SK-N-SH (cell line): ENCODE measurements at regions not wholly inside any gene's neighbourhood (a gene's known extent, or its start where the extent isn't known, plus 50 kb on each side); places are given as distances from the start of the nearest gene placed in this dataset.

Experiments
- CTCF ChIA-PET: fragments of 300-600, 350-600 bp; formaldehyde crosslinking; extraction: SDS; loops from one replicate; lab custom pipeline; 2021; lab: Yijun Ruan, JAX
- POLR2A ChIA-PET: fragments of 350-600 bp; sonication (Branson Sonifier 250); formaldehyde crosslinking; extraction: SDS; loops from one replicate; lab custom pipeline; 2020; ENCODE audit warnings: antibody characterized with exemption, inconsistent platforms; lab: Yijun Ruan, JAX
- DNase-seq: peaks from one replicate; pipeline ENCODE4 v3.0.0; 2012
- H2AFZ ChIP-seq: fragments of 200-600 bp; sonication (generic); 2 replicates; pipeline ENCODE4 v1.8.1; 2016; ENCODE audit warnings: antibody characterized with exemption, mild to moderate bottlenecking, low read depth
- H3F3A ChIP-seq: fragments of 200-600 bp; sonication (generic); replicated peaks from 2 replicates; pipeline ENCODE3; 2016; ENCODE audit warnings: antibody characterized with exemption, mild to moderate bottlenecking; ENCODE audit not compliant: insufficient read depth
- H3K27ac ChIP-seq, 2 experiments: fragments of 200-500 bp in 1 of 2; fragments of 200-600 bp in 1 of 2; sonication (Bioruptor generic) in 1 of 2; sonication (generic), shearing (Covaris generic) in 1 of 2; 2 replicates each; pipeline versions ENCODE4 v1.5.1 to v1.6.1; 2014 to 2016; ENCODE audit warnings: low read depth in 2 of 2, inconsistent platforms in 1 of 2, low read length in 1 of 2, mild to moderate bottlenecking in 1 of 2, mixed read lengths in 1 of 2
- H3K27me3 ChIP-seq: fragments of 200-600 bp; sonication (generic), shearing (Covaris generic); 2 replicates; pipeline ENCODE4 v1.6.1; 2016; ENCODE audit warnings: mixed run types; ENCODE audit not compliant: insufficient read depth
- H3K36me3 ChIP-seq, 2 experiments: fragments of 200-500 bp in 1 of 2; fragments of 200-600 bp in 1 of 2; sonication (Bioruptor generic) in 1 of 2; sonication (generic) in 1 of 2; replicated peaks in 1 of 2; 2 replicates each; pipeline versions ENCODE3 to v1.5.1; 2014 to 2016; ENCODE audit warnings: low read length in 1 of 2, mild to moderate bottlenecking in 1 of 2; ENCODE audit not compliant: insufficient read depth in 2 of 2, control insufficient read depth in 1 of 2
- H3K4me1 ChIP-seq, 2 experiments: fragments of 200-500 bp in 1 of 2; fragments of 200-600 bp in 1 of 2; sonication (Bioruptor generic) in 1 of 2; sonication (generic), shearing (Covaris generic) in 1 of 2; 2 replicates each; pipeline versions ENCODE4 v1.5.1 to v1.6.1; 2014 to 2016; ENCODE audit warnings: low read depth in 1 of 2, low read length in 1 of 2, mixed run types in 1 of 2; ENCODE audit not compliant: insufficient read depth in 2 of 2, control insufficient read depth in 1 of 2
- H3K4me2 ChIP-seq: fragments of 200-600 bp; sonication (generic), shearing (Covaris generic); 2 replicates; pipeline ENCODE4 v1.6.1; 2017; ENCODE audit warnings: mixed run types
- H3K4me3 ChIP-seq, 2 experiments: fragments of 200-500 bp in 1 of 2; fragments of 200-600 bp in 1 of 2; sonication (Bioruptor generic) in 1 of 2; sonication (generic), shearing (Covaris generic) in 1 of 2; 2 replicates each; pipeline versions ENCODE4 v1.5.1 to v1.8.1; 2014 to 2016; ENCODE audit warnings: low read depth in 2 of 2, inconsistent platforms in 1 of 2, low read length in 1 of 2, mild to moderate bottlenecking in 1 of 2, mixed read lengths in 1 of 2, moderate library complexity in 1 of 2
- H3K79me2 ChIP-seq: fragments of 200-600 bp; sonication (generic); 2 replicates; pipeline ENCODE4 v1.8.1; 2017; ENCODE audit warnings: mild to moderate bottlenecking; ENCODE audit not compliant: insufficient read depth
- H3K9ac ChIP-seq: fragments of 200-600 bp; sonication (generic); 2 replicates; pipeline ENCODE4 v1.6.1; 2017; ENCODE audit warnings: mixed run types
- H3K9me2 ChIP-seq: fragments of 200-600 bp; sonication (generic); 2 replicates; pipeline ENCODE4 v1.6.1; 2017; ENCODE audit warnings: mixed run types
- H3K9me3 ChIP-seq: fragments of 200-600 bp; sonication (generic); 2 replicates; pipeline ENCODE4 v1.6.1; 2017; ENCODE audit warnings: mixed run types, mild to moderate bottlenecking, moderate library complexity
- H4K20me1 ChIP-seq: fragments of 200-600 bp; sonication (generic); 2 replicates; pipeline ENCODE4 v1.6.1; 2017; ENCODE audit warnings: mild to moderate bottlenecking, mixed run types; ENCODE audit not compliant: insufficient read depth
- CHD2 ChIP-seq: fragments of 150-350 bp; IDR thresholded peaks from 2 replicates; pipeline ENCODE4 v1.6.1; 2018; ENCODE audit warnings: low read length; ENCODE audit not compliant: partially characterized antibody
- ELF1 ChIP-seq: IDR thresholded peaks from 2 replicates; pipeline ENCODE4 v1.4.0; 2012
- EP300 ChIP-seq, 2 experiments: IDR thresholded peaks; 2 replicates each; pipeline versions ENCODE4 v1.4.0 to v1.6.1; 2012; ENCODE audit warnings: borderline replicate concordance in 1 of 2, low read depth in 1 of 2, low read length in 1 of 2
- FOSL2 ChIP-seq: IDR thresholded peaks from 2 replicates; pipeline ENCODE4 v1.4.0; 2012; ENCODE audit warnings: low read depth, mild to moderate bottlenecking, moderate library complexity, borderline replicate concordance
- NRF1 ChIP-seq: IDR thresholded peaks from 2 replicates; pipeline ENCODE4 v1.6.1; 2012; ENCODE audit warnings: low read depth, mild to moderate bottlenecking, low read length
- POLR2AphosphoS5 ChIP-seq: IDR thresholded peaks from 2 replicates; pipeline ENCODE4 v1.6.1; 2012; ENCODE audit warnings: low read depth, low read length
- REST ChIP-seq: IDR thresholded peaks from 2 replicates; pipeline ENCODE4 v1.6.1; 2012; ENCODE audit warnings: mild to moderate bottlenecking, low read depth, low read length, moderate library complexity
- RFX5 ChIP-seq: IDR thresholded peaks from 2 replicates; pipeline ENCODE4 v1.6.1; 2012; ENCODE audit warnings: mild to moderate bottlenecking, improper control_type of control experiment, low read length
- SMC3 ChIP-seq: IDR thresholded peaks from 2 replicates; pipeline ENCODE4 v1.6.1; 2012; ENCODE audit warnings: low read depth, low read length, improper control_type of control experiment
- WGBS: methylation state at CpG from one replicate; pipeline ENCODE4 v1.1.6; 2017; ENCODE audit warnings: low lambda C conversion rate; 5-methylcytosine and 5-hydroxymethylcytosine counted together

- Histone ChIP-seq H3K4me1 (no peaks in the 10 kb centered on the region), H3K27me3 (no peaks in the 10 kb centered on the region), H3K9me2 (no peaks in the 10 kb centered on the region), H2AFZ (no peak overlapping the region), H3K4me2 (no peak overlapping the region), H3K36me3 (no peaks in the 10 kb centered on the region), H4K20me1 (no peaks in the 10 kb centered on the region), H3F3A (no peaks in the 10 kb centered on the region), H3K9ac (no peak overlapping the region), H3K9me3 (no peaks in the 10 kb centered on the region), H3K27ac (no peak overlapping the region), H3K4me3 (no peak overlapping the region), H3K79me2 (no peaks in the 10 kb centered on the region)
- 10% methylated on average over 6 of the region's 6 CpGs for WGBS
- CTCF ChIA-PET: no interaction called here
- TF ChIP-seq REST (no peak), POLR2AphosphoS5 (no peak), SMC3 (no peak), CHD2 (no peak), RFX5 (no peak), EP300 (IDR thresholded peaks at IDR 0.05; ENCODE audit: borderline replicate concordance in 1 of 2, low read depth in 1 of 2, low read length in 1 of 2) (no peak), ELF1 (no peak), FOSL2 (no peak)
- no peak for DNase-seq
- POLR2A ChIA-PET: no interaction called here
Observed at GRCh38 chrX:7542587-7543380, 300.2 kb upstream of the VCX start.

GRCh38 chrX:7522860-7523259, 320.1 kb upstream of the VCX start:
- ChIA-PET CTCF (no interaction called here), POLR2A (no interaction called here)
- Histone ChIP-seq H3K27ac (no peak overlapping the region), H3K4me3 (no peak overlapping the region), H3F3A (no peaks in the 10 kb centered on the region), H3K27me3 (no peaks in the 10 kb centered on the region), H3K4me2 (no peak overlapping the region), H4K20me1 (no peaks in the 10 kb centered on the region), H3K79me2 (no peaks in the 10 kb centered on the region), H3K36me3 (no peaks in the 10 kb centered on the region), H3K4me1 (no peaks in the 10 kb centered on the region), H2AFZ (no peak overlapping the region), H3K9ac (no peak overlapping the region), H3K9me2 (no peaks in the 10 kb centered on the region), H3K9me3 (no peaks in the 10 kb centered on the region)
- no peak for DNase-seq
- TF ChIP-seq NRF1 (no peak), EP300 (IDR thresholded peaks at IDR 0.05; ENCODE audit: borderline replicate concordance in 1 of 2, low read depth in 1 of 2, low read length in 1 of 2) (no peak)
- 2% methylated on average over 2 of the region's 2 CpGs for WGBS
